Panc1 (cell line): ENCODE measurements at regions not wholly inside any gene's neighbourhood (a gene's known extent, or its start where the extent isn't known, plus 50 kb on each side); places are given as distances from the start of the nearest gene placed in this dataset.

Experiments used
- POLR2AphosphoS5 ChIP-seq: IDR thresholded peaks from 2 replicates; pipeline ENCODE4 v1.6.1; 2012; ENCODE audit warnings: mild to moderate bottlenecking, low read depth, low read length, moderate library complexity
- TF ChIP-seq, protein P1 (sequence below): fragments of 450-650 bp; IDR thresholded peaks from 2 replicates; pipeline ENCODE4 v1.5.1; 2017; ENCODE audit warnings: mild to moderate bottlenecking

- TF ChIP-seq, protein P1, sequence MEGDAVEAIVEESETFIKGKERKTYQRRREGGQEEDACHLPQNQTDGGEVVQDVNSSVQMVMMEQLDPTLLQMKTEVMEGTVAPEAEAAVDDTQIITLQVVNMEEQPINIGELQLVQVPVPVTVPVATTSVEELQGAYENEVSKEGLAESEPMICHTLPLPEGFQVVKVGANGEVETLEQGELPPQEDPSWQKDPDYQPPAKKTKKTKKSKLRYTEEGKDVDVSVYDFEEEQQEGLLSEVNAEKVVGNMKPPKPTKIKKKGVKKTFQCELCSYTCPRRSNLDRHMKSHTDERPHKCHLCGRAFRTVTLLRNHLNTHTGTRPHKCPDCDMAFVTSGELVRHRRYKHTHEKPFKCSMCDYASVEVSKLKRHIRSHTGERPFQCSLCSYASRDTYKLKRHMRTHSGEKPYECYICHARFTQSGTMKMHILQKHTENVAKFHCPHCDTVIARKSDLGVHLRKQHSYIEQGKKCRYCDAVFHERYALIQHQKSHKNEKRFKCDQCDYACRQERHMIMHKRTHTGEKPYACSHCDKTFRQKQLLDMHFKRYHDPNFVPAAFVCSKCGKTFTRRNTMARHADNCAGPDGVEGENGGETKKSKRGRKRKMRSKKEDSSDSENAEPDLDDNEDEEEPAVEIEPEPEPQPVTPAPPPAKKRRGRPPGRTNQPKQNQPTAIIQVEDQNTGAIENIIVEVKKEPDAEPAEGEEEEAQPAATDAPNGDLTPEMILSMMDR = no peak
- no peak for TF ChIP-seq POLR2AphosphoS5
Observed at GRCh38 chr5:163869581-163869980, 364.2 kb downstream of the MAT2B start.
